HT1080 (cell line): ENCODE measurements at regions not wholly inside any gene's neighbourhood (a gene's known extent, or its start where the extent isn't known, plus 50 kb on each side); places are given as distances from the start of the nearest gene placed in this dataset.
A peak's percentile ranks its signal among the peaks of the same experiment; 100 is the strongest.
"Not testable (repeated sequence)": the region's sequence is repeated elsewhere in the genome, so short reads cannot be mapped to it uniquely, and the experiment has no call there.

Source experiments
- DNase-seq: peaks from one replicate; pipeline ENCODE4 v3.0.0-alpha.2; 2015; ENCODE audit warnings: low read depth

DNA sequence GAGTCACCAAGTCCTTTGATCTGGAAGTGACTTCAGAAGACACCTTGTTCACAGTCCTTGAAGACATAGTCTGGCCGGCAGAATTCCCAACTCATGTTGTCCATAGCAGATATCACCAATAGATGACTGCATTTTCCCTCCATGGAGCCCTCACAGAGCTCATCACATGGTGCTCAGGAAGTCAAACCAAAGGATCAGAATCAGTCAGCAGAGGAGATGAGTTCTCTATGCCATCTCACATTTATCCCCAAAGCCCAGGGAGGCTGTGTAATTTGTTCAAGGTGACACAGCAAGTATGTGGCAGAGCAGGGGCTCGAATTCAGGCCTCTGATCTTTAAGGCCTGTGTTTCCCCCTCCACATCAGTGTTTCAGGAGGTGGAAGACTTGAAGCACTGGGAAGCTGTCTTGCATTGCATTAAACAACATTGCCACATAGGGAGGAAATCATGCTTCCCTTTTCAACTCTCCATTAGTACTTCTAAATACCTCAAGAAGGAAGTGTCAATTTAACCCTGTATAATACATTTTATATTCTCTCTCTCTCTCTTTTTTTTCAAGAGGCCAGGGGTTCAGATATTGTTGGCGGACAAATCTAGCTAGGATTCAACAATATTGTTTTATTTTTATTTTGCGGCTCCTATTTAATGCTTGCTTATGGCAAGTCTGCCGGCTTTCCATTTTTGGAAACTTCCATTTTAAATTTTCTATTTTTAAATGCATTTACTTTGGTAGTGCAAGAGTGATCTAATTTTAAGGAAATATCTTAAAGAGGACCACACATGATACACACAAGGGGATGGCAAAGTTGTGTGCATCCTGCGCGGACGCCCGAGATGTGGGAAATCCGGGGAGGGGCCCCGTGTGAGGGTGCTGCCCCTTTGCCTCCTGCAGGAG is 61.9 kb downstream of the NPIPB5 start:
- not testable (repeated sequence) for DNase-seq

- DNase-seq: not testable (repeated sequence)
Observed at GRCh38 chr16:22573225-22573530, 62.5 kb downstream of the NPIPB5 start.

DNA sequence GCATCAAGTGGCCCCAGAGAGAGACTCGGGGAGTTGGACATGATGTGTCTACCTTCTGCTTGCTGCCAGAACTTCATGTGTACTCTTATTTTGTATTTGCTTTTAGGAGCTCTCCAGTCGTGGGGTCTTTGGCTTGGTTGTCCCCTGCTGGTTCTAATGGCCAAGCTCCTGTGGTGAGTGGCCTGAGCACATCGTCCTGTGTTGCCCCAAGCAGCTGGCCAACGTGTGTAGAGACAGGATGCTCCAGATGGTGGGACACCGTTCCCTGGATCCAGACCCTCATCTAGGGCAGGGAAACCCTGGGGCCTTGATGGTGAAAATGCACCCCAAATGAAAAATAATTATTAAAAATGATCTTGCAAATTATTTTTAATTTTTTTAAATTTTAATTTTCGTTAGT is 65.8 kb downstream of the NPIPB5 start:
- DNase-seq: not testable (repeated sequence)

DNA sequence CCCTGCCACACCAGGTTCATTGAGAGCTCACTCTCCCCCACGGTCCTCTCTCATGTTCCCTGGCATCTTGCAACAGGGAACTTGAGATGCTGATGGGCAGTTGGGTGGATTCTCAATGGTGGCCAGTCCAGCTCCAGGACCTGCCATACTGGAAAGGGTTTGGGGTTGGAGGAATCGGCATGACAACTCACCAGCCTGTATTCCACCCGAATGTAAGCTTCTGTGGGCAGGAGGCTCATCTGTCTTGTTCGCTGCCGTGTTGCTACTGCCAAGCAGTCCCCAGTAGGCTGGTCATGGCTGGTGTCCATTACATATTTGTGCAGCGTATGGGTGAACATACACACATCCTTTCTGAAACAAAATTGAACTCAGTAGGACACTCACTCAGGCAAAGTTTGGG is 72.5 kb downstream of the NPIPB5 start:
- DNase-seq: not testable (repeated sequence)

GRCh38 chr16:22584459-22584858 is 73.8 kb downstream of the NPIPB5 start:
- not testable (repeated sequence) for DNase-seq

- DNase-seq: not testable (repeated sequence)
Observed at GRCh38 chr16:22584941-22585340, 74.2 kb downstream of the NPIPB5 start.

DNA sequence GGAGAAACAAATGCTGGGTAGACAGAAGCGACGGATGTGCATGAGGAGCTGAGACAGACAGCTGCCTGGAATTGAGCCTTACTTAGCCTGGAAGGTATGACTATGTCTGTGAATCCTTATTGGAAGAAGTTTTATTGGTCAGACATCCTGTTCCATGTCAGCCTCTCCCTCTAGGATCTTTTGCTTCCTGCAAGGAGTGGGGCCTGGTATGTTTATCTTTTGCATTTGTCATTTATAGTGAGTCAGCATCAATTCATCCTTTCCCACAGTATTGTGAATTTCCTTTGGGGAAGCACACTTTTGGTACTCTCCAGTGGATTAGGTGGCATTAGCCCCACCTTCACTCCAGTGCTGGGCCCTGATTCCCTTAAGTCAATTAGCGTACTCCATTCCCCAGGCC is 74.7 kb downstream of the NPIPB5 start:
- DNase-seq: peak; percentile 93

- DNase-seq: not testable (repeated sequence)
Observed at GRCh38 chr16:22586732-22587131, 76.0 kb downstream of the NPIPB5 start.

- not testable (repeated sequence) for DNase-seq
Observed at GRCh38 chr16:22589757-22590156, 79.1 kb downstream of the NPIPB5 start.

DNA sequence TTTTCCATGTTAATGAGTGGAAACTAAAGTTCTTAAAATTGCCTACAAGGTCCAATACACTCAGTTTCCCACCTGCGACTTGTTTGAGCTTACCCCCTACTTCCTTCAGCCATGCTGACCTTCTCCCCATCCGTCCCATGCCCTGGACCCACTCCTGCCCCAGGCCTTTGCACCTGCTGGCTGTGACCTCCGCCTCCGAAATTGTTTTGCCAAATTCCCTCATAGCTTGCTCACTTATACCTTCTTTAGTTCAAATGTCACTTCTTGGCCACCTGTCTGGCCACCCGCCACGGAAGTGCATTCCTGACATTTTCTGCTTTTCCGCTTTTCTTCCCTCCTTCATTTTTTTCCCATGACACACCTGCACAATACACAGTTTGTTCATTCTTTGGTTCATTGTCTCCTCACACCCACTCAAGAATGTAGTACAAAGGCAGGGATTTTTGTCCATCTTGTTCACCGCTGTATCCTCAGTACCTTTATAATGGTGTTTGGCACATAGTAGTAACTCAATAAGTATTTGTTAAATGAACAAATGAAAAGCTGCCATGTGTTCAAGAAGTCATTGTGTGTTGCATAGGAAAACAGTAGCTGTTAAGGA is 85.9 kb downstream of the NPIPB5 start:
- not testable (repeated sequence) for DNase-seq

DNA sequence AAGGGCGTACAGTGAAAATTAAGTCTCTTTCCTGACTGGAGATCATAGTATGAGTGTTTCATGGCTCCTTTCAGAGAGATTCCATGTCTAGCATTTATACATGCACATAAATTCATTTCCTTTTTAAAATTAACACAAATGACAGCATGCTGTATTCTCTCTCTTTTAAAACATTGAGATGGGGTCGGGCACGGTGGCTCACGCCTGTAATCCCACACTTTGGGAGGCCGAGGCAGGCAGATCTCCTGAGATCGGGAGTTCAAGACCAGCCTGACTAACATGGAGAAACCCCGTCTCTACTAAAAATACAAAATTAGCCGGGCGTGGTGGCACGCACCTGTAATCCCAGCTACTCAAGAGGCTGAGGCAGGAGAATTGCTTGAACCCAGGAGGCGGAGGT is 93.1 kb downstream of the NPIPB5 start:
- DNase-seq: not testable (repeated sequence)

DNA sequence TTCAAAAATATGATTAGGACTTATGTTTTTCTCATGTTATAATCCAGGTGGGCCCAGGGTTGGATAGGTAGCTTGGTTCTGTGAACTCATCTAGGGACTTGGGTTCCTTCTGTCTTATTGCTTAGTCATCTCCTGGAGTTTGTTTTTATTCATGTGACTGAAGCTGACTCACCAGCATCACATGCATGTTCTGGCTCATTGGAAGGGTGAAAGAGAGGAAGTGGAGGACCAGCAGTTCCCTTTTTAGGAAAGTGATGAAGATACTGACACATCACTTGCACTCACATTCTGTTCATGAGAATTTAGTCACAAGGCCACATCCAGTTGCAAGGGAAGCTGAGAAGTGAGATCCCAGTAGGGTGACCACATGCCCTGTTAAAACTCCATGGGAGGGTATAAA is 95.9 kb downstream of the NPIPB5 start:
- DNase-seq: not testable (repeated sequence)

DNA sequence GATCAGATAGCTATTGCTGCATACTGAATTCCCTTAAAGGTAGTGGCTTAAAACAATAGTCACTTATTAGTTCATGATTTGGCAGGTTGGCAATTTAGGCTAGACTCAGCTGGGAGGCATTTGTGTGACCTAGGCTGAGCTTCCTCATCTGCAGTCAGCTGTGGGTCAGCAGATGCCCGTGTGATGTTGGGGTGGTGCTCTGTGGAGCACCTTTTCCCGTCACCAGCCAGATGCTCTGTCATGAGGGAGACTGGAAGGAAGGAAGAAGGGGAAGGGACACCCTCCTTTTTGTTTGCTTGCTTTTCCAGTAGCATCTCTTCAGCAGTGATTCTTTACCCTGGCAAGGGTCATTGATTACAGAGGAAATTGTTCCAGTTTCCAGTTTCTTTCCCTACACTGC is 99.1 kb downstream of the NPIPB5 start:
- DNase-seq: not testable (repeated sequence)

GRCh38 chr16:22611128-22611527 is 100.4 kb downstream of the NPIPB5 start:
- DNase-seq: not testable (repeated sequence)

GRCh38 chr16:22614271-22614947 is 103.7 kb downstream of the NPIPB5 start:
- DNase-seq: peak; percentile 83

GRCh38 chr16:22618842-22619241 is 108.2 kb downstream of the NPIPB5 start:
- DNase-seq: no peak

DNA sequence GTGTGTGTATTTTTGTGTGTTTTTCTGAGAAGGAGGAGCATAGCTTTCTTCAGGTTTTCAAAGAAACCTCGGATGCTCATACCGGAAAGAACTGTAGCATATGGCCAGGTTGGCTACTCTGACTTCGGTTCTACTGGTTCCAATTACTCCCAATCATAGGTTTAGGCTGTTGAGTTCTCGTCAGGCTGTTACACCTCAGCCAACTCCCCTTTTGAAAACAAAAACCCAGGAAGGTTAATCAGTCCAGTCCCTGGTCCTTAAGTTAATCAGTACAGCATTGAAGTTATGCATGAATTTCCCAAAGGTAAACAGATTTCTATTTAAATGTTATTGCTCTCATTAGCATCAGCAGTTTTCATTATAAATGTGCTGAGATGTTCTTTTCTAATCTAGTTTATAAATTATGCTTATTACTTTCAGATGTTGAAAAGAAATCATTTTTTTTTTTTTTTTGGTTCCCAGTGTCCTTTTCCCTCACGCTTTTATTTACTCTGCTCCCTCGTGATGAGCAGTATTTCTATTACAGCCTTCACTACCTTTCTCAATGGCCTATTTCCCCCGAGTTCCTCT is 111.0 kb downstream of the NPIPB5 start:
- no peak for DNase-seq

GRCh38 chr16:22622703-22623102 is 112.0 kb downstream of the NPIPB5 start:
- no peak for DNase-seq

DNA sequence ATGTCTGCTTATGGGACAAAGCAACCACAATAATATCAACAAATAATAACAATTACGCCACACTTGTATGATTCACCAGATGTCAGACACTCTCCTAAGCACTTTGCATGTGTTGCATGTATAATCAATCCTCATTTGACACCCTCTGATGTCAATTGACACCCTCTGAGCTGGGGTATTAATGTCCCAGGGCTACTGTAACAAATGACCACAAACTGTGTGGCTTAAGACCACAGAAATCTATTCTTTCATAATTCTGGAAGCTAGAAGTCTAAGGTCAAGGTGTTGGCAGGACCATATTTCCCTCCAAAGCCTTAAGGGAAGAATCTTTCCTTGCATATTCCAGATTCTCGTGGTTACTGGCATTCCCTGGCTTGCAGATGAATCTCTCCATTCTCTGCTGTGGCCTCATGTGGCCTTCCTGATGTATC is 112.7 kb downstream of the NPIPB5 start:
- DNase-seq: peak; percentile 64

- DNase-seq: no peak
Observed at GRCh38 chr16:22624038-22624799, 113.5 kb downstream of the NPIPB5 start.
